ENCODE measurements at regions not wholly inside any gene's neighbourhood (a gene's known extent, or its start where the extent isn't known, plus 50 kb on each side); places are given as distances from the start of the nearest gene placed in this dataset.
A peak's percentile ranks its signal among the peaks of the same experiment; 100 is the strongest.

GRCh38 chr22:48709453-48709852 lies 1118.2 kb downstream of the BRD1 start:
- 83 to 92% (median 86%) methylated on average over 10 to 13 of the region's 13 CpGs for WGBS, 5 donors
- peak; percentile 69 for DNase-seq
- no peak for TF ChIP-seq POLR2A (IDR thresholded peaks at IDR 0.05)
- TF ChIP-seq POLR2AphosphoS5 (IDR thresholded peaks at IDR 0.05), result no peak
- no peak for TF ChIP-seq CTCF (IDR thresholded peaks at IDR 0.05 in 8 of 11, conservative IDR thresholded peaks at IDR 0.05 in 3 of 11)
- no peak overlapping the region for H3K27ac ChIP-seq
- peaks cover 0 to 11% (median 0%) of the 10 kb centered on the region in 7 donors for H3K27me3 ChIP-seq (replicated peaks in 1 of 7)
- no peak overlapping the region for H3K4me3 ChIP-seq
- no peaks in the 10 kb centered on the region for H3K9me3 ChIP-seq
- intact Hi-C loops (cut with DNase I; ENCODE audit: low total_unique reads), result no loop called here
- H3K4me1 ChIP-seq, result no peaks in the 10 kb centered on the region
- no peaks in the 10 kb centered on the region for H3K36me3 ChIP-seq

GRCh38 chr22:48708558-48709245 lies 1119.0 kb downstream of the BRD1 start:
- DNase-seq, result peak; percentile 66
- Histone ChIP-seq H3K27me3 (replicated peaks in 1 of 7) (peaks cover 0 to 4% (median 0%) of the 10 kb centered on the region in 7 donors), H3K4me1 (no peaks in the 10 kb centered on the region), H3K36me3 (no peaks in the 10 kb centered on the region), H3K27ac (no peak overlapping the region), H3K9me3 (no peaks in the 10 kb centered on the region), H3K4me3 (no peak overlapping the region)
- 68 to 88% (median 77%) methylated on average over 17 to 25 of the region's 25 CpGs for WGBS, 5 donors
- TF ChIP-seq POLR2AphosphoS5 (IDR thresholded peaks at IDR 0.05) (no peak), CTCF (IDR thresholded peaks at IDR 0.05 in 8 of 11, conservative IDR thresholded peaks at IDR 0.05 in 3 of 11) (no peak)
- intact Hi-C loops (cut with DNase I; ENCODE audit: low total_unique reads), result no loop called here

- Histone ChIP-seq H3K27me3 (replicated peaks in 1 of 7) (peaks cover 0 to 2% (median 0%) of the 10 kb centered on the region in 7 donors), H3K4me3 (no peak overlapping the region), H3K4me1 (no peaks in the 10 kb centered on the region), H3K9me3 (no peaks in the 10 kb centered on the region), H3K36me3 (no peaks in the 10 kb centered on the region), H3K27ac (no peak overlapping the region)
- DNase-seq, result peak; percentile 69
- WGBS, 5 donors, result 85 to 93% (median 88%) methylated on average over 13 to 35 of the region's 35 CpGs
- intact Hi-C loops (cut with DNase I; ENCODE audit: low total_unique reads), result no loop called here
- TF ChIP-seq POLR2AphosphoS5 (IDR thresholded peaks at IDR 0.05) (no peak), CTCF (IDR thresholded peaks at IDR 0.05 in 8 of 11, conservative IDR thresholded peaks at IDR 0.05 in 3 of 11) (no peak), POLR2A (IDR thresholded peaks at IDR 0.05) (no peak)
Observed at GRCh38 chr22:48707763-48708557, 1119.7 kb downstream of the BRD1 start.

All from spleen (tissue), 11 donors.